ENCODE measurements at regions not wholly inside any gene's neighbourhood (a gene's known extent, or its start where the extent isn't known, plus 50 kb on each side); places are given as distances from the start of the nearest gene placed in this dataset.

GRCh38 chr1:194848846-194849245 is 1662.4 kb upstream of the B3GALT2 start:
- no peak for TF ChIP-seq CTCF (IDR thresholded peaks at IDR 0.05)
- no peak for TF ChIP-seq ZFX (IDR thresholded peaks at IDR 0.05; ENCODE audit: borderline replicate concordance)

All from 22Rv1 (cell line).